ENCODE measurements at regions not wholly inside any gene's neighbourhood (a gene's known extent, or its start where the extent isn't known, plus 50 kb on each side); places are given as distances from the start of the nearest gene placed in this dataset.

DNA sequence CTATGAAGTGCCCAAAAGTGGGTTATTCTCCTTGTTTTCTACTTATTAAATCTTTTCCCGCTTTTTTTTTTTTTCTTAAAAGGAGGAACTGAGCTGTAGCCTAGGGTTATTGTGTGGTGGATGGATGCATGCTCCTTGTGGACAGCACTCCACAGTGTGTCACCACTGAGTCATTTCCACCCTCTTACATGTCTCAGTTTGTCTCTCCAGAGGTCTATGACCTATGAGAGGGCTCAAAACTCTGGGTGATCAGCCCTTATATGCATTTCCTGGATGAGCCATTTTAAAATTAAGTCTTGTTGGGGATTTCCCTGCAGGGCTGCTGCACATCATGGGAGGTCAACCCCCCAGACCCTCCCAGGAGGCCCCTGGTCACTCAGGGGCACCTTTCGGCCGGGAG lies 102.2 kb upstream of the MOCS2 start:
- TF ChIP-seq, protein P1, sequence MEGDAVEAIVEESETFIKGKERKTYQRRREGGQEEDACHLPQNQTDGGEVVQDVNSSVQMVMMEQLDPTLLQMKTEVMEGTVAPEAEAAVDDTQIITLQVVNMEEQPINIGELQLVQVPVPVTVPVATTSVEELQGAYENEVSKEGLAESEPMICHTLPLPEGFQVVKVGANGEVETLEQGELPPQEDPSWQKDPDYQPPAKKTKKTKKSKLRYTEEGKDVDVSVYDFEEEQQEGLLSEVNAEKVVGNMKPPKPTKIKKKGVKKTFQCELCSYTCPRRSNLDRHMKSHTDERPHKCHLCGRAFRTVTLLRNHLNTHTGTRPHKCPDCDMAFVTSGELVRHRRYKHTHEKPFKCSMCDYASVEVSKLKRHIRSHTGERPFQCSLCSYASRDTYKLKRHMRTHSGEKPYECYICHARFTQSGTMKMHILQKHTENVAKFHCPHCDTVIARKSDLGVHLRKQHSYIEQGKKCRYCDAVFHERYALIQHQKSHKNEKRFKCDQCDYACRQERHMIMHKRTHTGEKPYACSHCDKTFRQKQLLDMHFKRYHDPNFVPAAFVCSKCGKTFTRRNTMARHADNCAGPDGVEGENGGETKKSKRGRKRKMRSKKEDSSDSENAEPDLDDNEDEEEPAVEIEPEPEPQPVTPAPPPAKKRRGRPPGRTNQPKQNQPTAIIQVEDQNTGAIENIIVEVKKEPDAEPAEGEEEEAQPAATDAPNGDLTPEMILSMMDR (conservative IDR thresholded peaks at IDR 0.05; ENCODE audit: low read depth, low read length): no peak
- TF ChIP-seq EZH2 (IDR thresholded peaks at IDR 0.05; ENCODE audit: borderline replicate concordance, low read depth, low read length, poor library complexity, severe bottlenecking): no peak
- ChIA-PET POLR2A (ENCODE audit: low non-redundant PET) (no interaction called here), CTCF (no interaction called here)
- no peaks in the 10 kb centered on the region for H3K36me3 ChIP-seq (ENCODE audit: insufficient read depth, low read length, poor library complexity, severe bottlenecking)
- no peak overlapping the region for H3K27ac ChIP-seq (ENCODE audit: low read depth, low read length, poor library complexity, severe bottlenecking)
- no peaks in the 10 kb centered on the region for H3K27me3 ChIP-seq (replicated peaks; ENCODE audit: insufficient read depth, low read depth, low read length, poor library complexity)
- no peak for DNase-seq (ENCODE audit: low spot score)
- H3K4me3 ChIP-seq (ENCODE audit: low read depth, low read length, poor library complexity, severe bottlenecking): no peak overlapping the region
- intact Hi-C loops (cut with micrococcal nuclease; ENCODE audit: unreplicated experiment): no loop called here
- H3K9me3 ChIP-seq (ENCODE audit: low read depth, low read length, poor library complexity, severe bottlenecking): no peaks in the 10 kb centered on the region
- H3K4me1 ChIP-seq (ENCODE audit: insufficient read depth, low read length, poor library complexity, severe bottlenecking): no peaks in the 10 kb centered on the region
- no TSS peak for BruUV-seq (replicated peaks)

DNA sequence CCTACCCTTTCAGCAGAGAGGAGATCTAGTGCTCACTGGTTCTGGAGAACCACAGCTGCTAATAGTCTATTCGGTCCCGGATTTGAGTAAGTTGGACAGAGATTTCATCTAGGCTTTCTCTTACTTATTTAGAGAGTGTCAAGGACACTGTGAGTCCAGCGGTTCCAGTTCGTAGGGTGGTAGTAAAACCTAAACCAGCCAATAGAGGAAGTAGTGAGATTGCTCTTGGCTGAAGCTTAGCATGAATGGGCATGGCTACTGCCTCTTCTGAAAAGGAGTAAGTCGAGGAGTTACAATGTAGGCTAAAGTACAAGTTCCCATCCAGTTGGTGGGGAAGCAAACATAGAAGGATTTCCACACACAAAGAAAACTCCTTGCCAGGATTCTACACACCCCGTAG lies 109.6 kb upstream of the MOCS2 start:
- DNase-seq (ENCODE audit: low spot score): no peak
- Histone ChIP-seq H3K4me1 (ENCODE audit: insufficient read depth, low read length, poor library complexity, severe bottlenecking) (no peaks in the 10 kb centered on the region), H3K4me3 (ENCODE audit: low read depth, low read length, poor library complexity, severe bottlenecking) (no peak overlapping the region), H3K27ac (ENCODE audit: low read depth, low read length, poor library complexity, severe bottlenecking) (no peak overlapping the region), H3K27me3 (replicated peaks; ENCODE audit: insufficient read depth, low read depth, low read length, poor library complexity) (no peaks in the 10 kb centered on the region), H3K9me3 (ENCODE audit: low read depth, low read length, poor library complexity, severe bottlenecking) (peaks cover 8% of the 10 kb centered on the region), H3K36me3 (ENCODE audit: insufficient read depth, low read length, poor library complexity, severe bottlenecking) (no peaks in the 10 kb centered on the region)
- ChIA-PET CTCF (no interaction called here), POLR2A (ENCODE audit: low non-redundant PET) (interaction anchor here (0.6 kb wide), 1 partner anchor 284 kb away, joined by 4 read pairs; no protein-coding TSS in a partner anchor)
- TF ChIP-seq EZH2 (IDR thresholded peaks at IDR 0.05; ENCODE audit: borderline replicate concordance, low read depth, low read length, poor library complexity, severe bottlenecking): no peak
- TF ChIP-seq, protein P1 (conservative IDR thresholded peaks at IDR 0.05; ENCODE audit: low read depth, low read length): no peak
- no TSS peak for BruUV-seq (replicated peaks)
- intact Hi-C loops (cut with micrococcal nuclease; ENCODE audit: unreplicated experiment): no loop called here

DNA sequence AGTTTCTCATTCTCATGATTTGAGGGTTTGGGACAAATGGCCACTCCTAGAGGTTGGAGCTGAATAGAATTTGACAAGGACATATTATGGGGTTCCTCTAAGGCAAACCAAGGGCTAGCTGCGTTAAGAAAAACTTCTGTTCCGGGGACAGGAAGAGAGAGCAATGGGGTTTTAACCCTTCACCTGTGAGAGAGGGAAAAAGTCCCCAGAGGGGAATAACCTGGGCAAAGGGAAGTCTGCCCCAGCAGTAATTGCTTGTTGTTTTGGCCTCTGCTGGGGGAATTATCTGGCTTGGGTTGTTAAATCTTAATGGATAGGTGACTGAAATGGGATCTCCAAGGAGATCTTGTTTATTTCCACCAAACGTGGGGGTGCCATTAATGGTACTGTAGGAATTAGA lies 110.1 kb upstream of the MOCS2 start:
- H3K4me3 ChIP-seq (ENCODE audit: low read depth, low read length, poor library complexity, severe bottlenecking): no peak overlapping the region
- no peak overlapping the region for H3K27ac ChIP-seq (ENCODE audit: low read depth, low read length, poor library complexity, severe bottlenecking)
- no peaks in the 10 kb centered on the region for H3K36me3 ChIP-seq (ENCODE audit: insufficient read depth, low read length, poor library complexity, severe bottlenecking)
- no peak for DNase-seq (ENCODE audit: low spot score)
- ChIA-PET POLR2A (ENCODE audit: low non-redundant PET) (interaction anchor here (0.6 kb wide), 1 partner anchor 284 kb away, joined by 4 read pairs; no protein-coding TSS in a partner anchor), CTCF (no interaction called here)
- H3K4me1 ChIP-seq (ENCODE audit: insufficient read depth, low read length, poor library complexity, severe bottlenecking): no peaks in the 10 kb centered on the region
- peaks cover 8% of the 10 kb centered on the region for H3K9me3 ChIP-seq (ENCODE audit: low read depth, low read length, poor library complexity, severe bottlenecking)
- no peak for TF ChIP-seq EZH2 (IDR thresholded peaks at IDR 0.05; ENCODE audit: borderline replicate concordance, low read depth, low read length, poor library complexity, severe bottlenecking)
- TF ChIP-seq, protein P1 (conservative IDR thresholded peaks at IDR 0.05; ENCODE audit: low read depth, low read length): no peak
- no peaks in the 10 kb centered on the region for H3K27me3 ChIP-seq (replicated peaks; ENCODE audit: insufficient read depth, low read depth, low read length, poor library complexity)
- BruUV-seq (replicated peaks): no TSS peak
- intact Hi-C loops (cut with micrococcal nuclease; ENCODE audit: unreplicated experiment): no loop called here
